A673 (cell line): ENCODE measurements at regions not wholly inside any gene's neighbourhood (a gene's known extent, or its start where the extent isn't known, plus 50 kb on each side); places are given as distances from the start of the nearest gene placed in this dataset.

ENCODE experiments used
- BruUV-seq: library from RNA; stranded (reverse); fragments of 400-500 nt; replicated peaks from 2 replicates; lab custom pipeline; 2021; lab: Mats Ljungman, UMichigan
- CTCF ChIA-PET: fragments of 300-600 bp; sonication (Branson Sonifier 250); formaldehyde crosslinking; loops from one replicate; lab custom pipeline; 2022; ENCODE audit warnings: antibody characterized with exemption; lab: Charles Lee
- POLR2A ChIA-PET: fragments of 300-600 bp; sonication (Branson Sonifier 250); formaldehyde crosslinking; loops from one replicate; lab custom pipeline; 2022; ENCODE audit warnings: antibody characterized with exemption; ENCODE audit not compliant: low non-redundant PET; lab: Charles Lee
- DNase-seq: peaks from one replicate; pipeline ENCODE4 v3.0.0-alpha.2; 2015; ENCODE audit warnings: low spot score
- H3K27ac ChIP-seq: fragments of 200-600 bp; sonication (generic); 2 replicates; pipeline ENCODE4 v1.5.1; 2016; ENCODE audit warnings: mixed run types, low read depth, mild to moderate bottlenecking, mixed read lengths, antibody characterized with exemption, low read length; ENCODE audit not compliant: poor library complexity, severe bottlenecking
- H3K27me3 ChIP-seq: fragments of 200-600 bp; sonication (generic); replicated peaks from 2 replicates; pipeline ENCODE4 v1.6.1; 2017; ENCODE audit warnings: mixed run types, low read depth, mild to moderate bottlenecking, mixed read lengths, antibody characterized with exemption, low read length; ENCODE audit not compliant: insufficient read depth, poor library complexity
- H3K36me3 ChIP-seq: fragments of 200-600 bp; sonication (generic); 2 replicates; pipeline ENCODE4 v1.6.1; 2016; ENCODE audit warnings: mixed run types, mild to moderate bottlenecking, mixed read lengths, antibody characterized with exemption, low read length; ENCODE audit not compliant: insufficient read depth, poor library complexity, severe bottlenecking
- H3K4me1 ChIP-seq: fragments of 200-600 bp; sonication (generic); 2 replicates; pipeline ENCODE4 v1.6.1; 2017; ENCODE audit warnings: mixed run types, mild to moderate bottlenecking, mixed read lengths, antibody characterized with exemption, low read length; ENCODE audit not compliant: insufficient read depth, poor library complexity, severe bottlenecking
- H3K4me3 ChIP-seq: fragments of 200-600 bp; sonication (generic); 2 replicates; pipeline ENCODE4 v1.5.1; 2016; ENCODE audit warnings: low read depth, mixed run types, mild to moderate bottlenecking, mixed read lengths, low read length; ENCODE audit not compliant: poor library complexity, severe bottlenecking
- H3K9me3 ChIP-seq: fragments of 200-600 bp; sonication (generic); 2 replicates; pipeline ENCODE4 v1.6.1; 2016; ENCODE audit warnings: mixed run types, low read depth, mild to moderate bottlenecking, mixed read lengths, antibody characterized with exemption, low read length; ENCODE audit not compliant: poor library complexity, severe bottlenecking
- CTCF ChIP-seq: fragments of 300-800, 200-600 bp; sonication (generic); conservative IDR thresholded peaks from 2 replicates; pipeline ENCODE4 v1.5.1; 2017; ENCODE audit warnings: low read depth, mild to moderate bottlenecking, antibody characterized with exemption, low read length, moderate library complexity, mixed read lengths
- EZH2 ChIP-seq: fragments of 200-600 bp; sonication (generic); IDR thresholded peaks from 2 replicates; pipeline ENCODE4 v1.6.1; 2017; ENCODE audit warnings: borderline replicate concordance, low read depth, mild to moderate bottlenecking, mixed read lengths, antibody characterized with exemption, low read length; ENCODE audit not compliant: poor library complexity, severe bottlenecking
- intact Hi-C: fragments of 100-400 bp; cut with micrococcal nuclease; formaldehyde crosslinking; loops from one replicate; pipeline ENCODE4 v1.10.0; 2022; ENCODE audit not compliant: unreplicated experiment

GRCh38 chr1:184164536-184164935 lies 113.0 kb downstream of the TSEN15 start:
- no peak for DNase-seq
- ChIA-PET POLR2A (no interaction called here), CTCF (no interaction called here)
- Histone ChIP-seq H3K4me3 (no peak overlapping the region), H3K27me3 (no peaks in the 10 kb centered on the region), H3K27ac (no peak overlapping the region), H3K9me3 (peaks cover 4% of the 10 kb centered on the region), H3K36me3 (no peaks in the 10 kb centered on the region), H3K4me1 (peaks cover 19% of the 10 kb centered on the region)
- TF ChIP-seq EZH2 (no peak), CTCF (no peak)
- BruUV-seq = no TSS peak
- intact Hi-C loops = no loop called here

- Histone ChIP-seq H3K27me3 (no peaks in the 10 kb centered on the region), H3K4me3 (no peak overlapping the region), H3K36me3 (no peaks in the 10 kb centered on the region), H3K9me3 (peaks cover 4% of the 10 kb centered on the region), H3K27ac (no peak overlapping the region), H3K4me1 (peaks cover 11% of the 10 kb centered on the region)
- BruUV-seq = no TSS peak
- TF ChIP-seq CTCF (no peak), EZH2 (no peak)
- intact Hi-C loops = loop anchor here (2.0 kb wide), 1 partner anchor 16 kb away; no protein-coding TSS in a partner anchor
- no peak for DNase-seq
- POLR2A ChIA-PET = no interaction called here
- CTCF ChIA-PET = no interaction called here
These were observed 115.0 kb downstream of the TSEN15 start for GRCh38 chr1:184166485-184166884.

- intact Hi-C loops = loop anchor here (2.0 kb wide), 1 partner anchor 15 kb away; no protein-coding TSS in a partner anchor
- ChIA-PET POLR2A (no interaction called here), CTCF (no interaction called here)
- no TSS peak for BruUV-seq
- Histone ChIP-seq H3K36me3 (no peaks in the 10 kb centered on the region), H3K4me1 (peaks cover 9% of the 10 kb centered on the region), H3K9me3 (peaks cover 4% of the 10 kb centered on the region), H3K27ac (no peak overlapping the region), H3K4me3 (no peak overlapping the region), H3K27me3 (no peaks in the 10 kb centered on the region)
- DNase-seq = no peak
- TF ChIP-seq CTCF = no peak
- TF ChIP-seq EZH2 = no peak
These were observed 115.8 kb downstream of the TSEN15 start for GRCh38 chr1:184167352-184167751.
